T-helper 1 cell treated with Interleukin-12 subunit alpha and Interleukin-12 subunit beta and Interleukin-4 antibody, amounts not matched to agents 30 μg/mL and 1 μg/mL, for 36 hours (primary cell): ENCODE measurements at regions not wholly inside any gene's neighbourhood (a gene's known extent, or its start where the extent isn't known, plus 50 kb on each side); places are given as distances from the start of the nearest gene placed in this dataset.

Experiments used
- H3K27ac Mint-ChIP-seq: one replicate; pipeline ENCODE4 v1.8.0; 2021; ENCODE audit warnings: mild to moderate bottlenecking, mixed read lengths
- H3K27me3 Mint-ChIP-seq: one replicate; pipeline ENCODE4 v1.8.0; 2021; ENCODE audit warnings: low read depth, mixed read lengths
- H3K36me3 Mint-ChIP-seq: one replicate; pipeline ENCODE4 v1.8.0; 2021; ENCODE audit warnings: low read depth, mixed read lengths
- H3K4me1 Mint-ChIP-seq: one replicate; pipeline ENCODE4 v1.8.0; 2021; ENCODE audit warnings: low read depth, mixed read lengths
- H3K4me3 Mint-ChIP-seq: one replicate; pipeline ENCODE4 v1.8.0; 2021; ENCODE audit warnings: mild to moderate bottlenecking, moderate library complexity, mixed read lengths
- H3K9me3 Mint-ChIP-seq: one replicate; pipeline ENCODE4 v1.8.0; 2021; ENCODE audit warnings: mixed read lengths

DNA sequence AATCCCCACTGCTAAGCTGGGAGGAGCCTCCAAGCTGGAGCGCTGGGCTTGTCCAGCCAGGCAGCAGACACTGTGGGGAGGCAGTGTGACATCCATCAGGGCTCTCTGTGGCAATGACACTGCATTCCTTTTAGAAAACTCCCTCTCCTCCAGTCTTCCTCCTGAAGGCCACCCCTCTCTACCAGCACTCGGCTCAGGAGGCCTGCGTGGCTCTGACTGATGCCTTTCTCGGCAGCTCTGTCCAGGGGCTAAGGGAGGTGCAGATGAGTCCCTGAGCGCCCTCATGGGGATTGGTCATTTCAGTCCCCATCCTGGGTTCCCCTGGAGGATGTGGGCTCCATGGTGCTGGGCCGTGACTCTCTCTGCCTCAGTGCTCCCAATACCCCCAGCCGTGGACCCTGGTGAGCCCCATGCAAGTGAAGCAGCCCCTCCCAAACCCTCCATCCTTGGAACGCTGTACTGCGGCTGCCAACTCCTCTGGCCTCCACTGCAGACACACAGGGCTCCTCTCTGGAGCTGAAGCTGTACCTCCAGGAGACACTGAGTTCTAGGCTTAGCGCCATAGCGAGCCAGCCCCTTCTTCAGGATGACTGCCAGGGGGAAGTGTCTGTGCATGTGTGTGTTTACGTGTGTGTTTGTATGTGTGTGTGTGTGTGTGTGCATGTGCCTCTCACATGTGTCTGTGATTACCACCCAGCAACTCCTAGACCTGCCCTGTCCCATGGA is 209.6 kb downstream of the ERMARD start:
- H3K36me3 Mint-ChIP-seq: no peaks in the 10 kb centered on the region
- no peak overlapping the region for H3K4me3 Mint-ChIP-seq

DNA sequence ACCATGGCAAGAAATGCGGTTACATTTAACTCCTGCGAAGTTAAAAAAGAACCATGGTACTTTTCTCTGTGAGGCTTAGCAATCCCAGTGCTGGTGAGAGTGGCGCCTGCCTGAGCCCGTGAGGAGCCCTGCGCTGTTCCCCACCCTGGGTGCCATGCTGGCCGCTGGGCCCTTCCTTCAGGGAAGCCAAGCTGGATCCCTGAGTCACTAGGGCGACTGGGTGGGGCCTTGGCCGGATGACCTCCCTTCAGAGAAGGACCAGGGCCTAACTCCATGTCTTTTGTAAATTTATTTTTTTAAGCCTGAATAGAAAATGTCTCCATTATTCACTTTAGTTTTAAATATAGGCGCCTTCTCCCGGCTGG is 209.1 kb downstream of the ERMARD start:
- Mint-ChIP-seq H3K27ac (no peak overlapping the region), H3K27me3 (peaks cover 16% of the 10 kb centered on the region), H3K4me3 (no peak overlapping the region), H3K9me3 (no peaks in the 10 kb centered on the region), H3K36me3 (no peaks in the 10 kb centered on the region), H3K4me1 (peaks cover 2% of the 10 kb centered on the region)

More for the DNA sequence above, 209.6 kb downstream of the ERMARD start:
- peaks cover 16% of the 10 kb centered on the region for H3K27me3 Mint-ChIP-seq
- H3K9me3 Mint-ChIP-seq: no peaks in the 10 kb centered on the region
- H3K27ac Mint-ChIP-seq: no peak overlapping the region
- peaks cover 2% of the 10 kb centered on the region for H3K4me1 Mint-ChIP-seq

DNA sequence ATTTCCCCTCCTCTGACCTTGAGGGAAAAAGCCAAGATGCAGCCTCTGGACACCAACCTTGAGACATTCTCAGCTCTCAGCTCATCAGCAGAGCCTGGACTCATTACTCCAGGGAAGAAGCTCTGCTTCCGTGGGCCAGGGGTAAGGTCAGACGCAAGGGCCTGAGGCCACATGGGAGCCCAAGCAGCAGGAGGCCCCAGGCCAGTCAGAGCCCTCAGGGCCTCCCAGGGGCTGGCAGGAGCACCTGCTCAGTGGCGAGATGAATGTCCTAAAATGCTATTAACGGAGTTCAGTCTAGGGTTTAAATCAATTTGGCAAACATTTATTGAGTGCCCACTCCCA is 208.6 kb downstream of the ERMARD start:
- no peaks in the 10 kb centered on the region for H3K9me3 Mint-ChIP-seq

DNA sequence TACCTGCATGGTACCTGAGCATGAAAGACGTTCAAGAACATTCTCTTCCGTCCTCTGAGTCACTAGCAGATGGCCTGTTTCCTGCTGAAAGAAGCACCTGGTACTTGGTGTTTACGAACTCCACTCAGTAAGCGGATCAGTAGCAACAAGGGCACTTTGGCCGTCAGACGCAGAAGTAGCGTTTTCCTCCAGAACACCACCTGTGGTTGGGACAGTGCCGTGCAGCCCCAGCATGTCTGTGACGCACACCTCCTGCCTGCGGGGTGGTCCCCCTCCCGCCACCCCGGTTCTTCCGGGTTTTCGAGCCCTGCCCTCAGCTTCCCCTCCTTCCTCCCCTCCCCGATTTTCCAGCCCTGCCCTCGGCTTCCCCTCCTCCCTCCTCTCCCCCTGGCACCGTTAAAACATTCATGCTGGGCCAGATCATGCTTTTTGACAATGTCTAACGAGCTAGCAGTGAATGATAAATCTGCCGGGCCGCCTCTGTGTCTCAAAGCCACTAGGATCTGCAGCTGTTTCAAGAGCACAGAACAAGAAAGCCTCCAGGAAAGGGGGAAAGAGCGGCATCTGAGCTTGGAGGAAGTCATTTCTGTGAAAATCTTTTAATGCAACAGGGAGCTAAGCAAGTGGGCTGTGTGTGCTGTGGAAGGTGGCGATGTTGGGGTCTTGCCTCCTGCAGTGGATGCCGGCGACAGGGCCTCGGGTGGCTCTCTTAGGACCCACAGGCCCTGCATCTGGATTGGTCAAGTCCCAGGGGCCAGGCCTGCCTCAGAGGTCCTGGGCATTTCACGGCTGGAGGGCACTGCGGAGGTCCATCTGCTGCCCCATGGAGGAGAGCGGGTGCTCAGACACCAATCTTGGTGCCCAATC is 207.9 kb downstream of the ERMARD start:
- Mint-ChIP-seq H3K4me3 (no peak overlapping the region), H3K36me3 (no peaks in the 10 kb centered on the region), H3K4me1 (peaks cover 2% of the 10 kb centered on the region), H3K27ac (no peak overlapping the region), H3K9me3 (no peaks in the 10 kb centered on the region), H3K27me3 (peaks cover 16% of the 10 kb centered on the region)

More for the DNA sequence above, 208.6 kb downstream of the ERMARD start:
- H3K4me1 Mint-ChIP-seq: peaks cover 2% of the 10 kb centered on the region
- no peaks in the 10 kb centered on the region for H3K36me3 Mint-ChIP-seq
- peaks cover 16% of the 10 kb centered on the region for H3K27me3 Mint-ChIP-seq
- H3K4me3 Mint-ChIP-seq: no peak overlapping the region
- H3K27ac Mint-ChIP-seq: no peak overlapping the region

DNA sequence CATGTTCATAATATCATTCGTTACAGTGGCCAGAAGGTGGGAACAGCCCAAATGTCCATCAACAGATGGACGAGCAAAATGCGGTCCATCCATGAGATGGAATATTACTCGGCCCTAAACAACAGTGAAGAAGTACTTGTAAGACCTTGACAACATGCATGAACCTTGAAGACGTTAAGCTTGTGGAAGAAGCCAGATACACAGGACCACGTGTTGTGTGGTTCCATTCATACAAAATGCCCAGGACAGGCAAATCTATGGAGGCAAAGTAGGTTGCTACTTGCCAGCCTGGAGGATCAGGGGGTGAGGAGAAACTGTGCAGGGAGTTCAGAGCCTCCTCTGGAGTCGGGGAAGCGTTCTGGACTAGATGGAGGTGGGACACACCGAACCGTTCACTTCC is 207.1 kb downstream of the ERMARD start:
- Mint-ChIP-seq H3K4me1 (peaks cover 2% of the 10 kb centered on the region), H3K36me3 (no peaks in the 10 kb centered on the region), H3K9me3 (no peaks in the 10 kb centered on the region), H3K27me3 (peaks cover 16% of the 10 kb centered on the region), H3K27ac (no peak overlapping the region), H3K4me3 (no peak overlapping the region)

DNA sequence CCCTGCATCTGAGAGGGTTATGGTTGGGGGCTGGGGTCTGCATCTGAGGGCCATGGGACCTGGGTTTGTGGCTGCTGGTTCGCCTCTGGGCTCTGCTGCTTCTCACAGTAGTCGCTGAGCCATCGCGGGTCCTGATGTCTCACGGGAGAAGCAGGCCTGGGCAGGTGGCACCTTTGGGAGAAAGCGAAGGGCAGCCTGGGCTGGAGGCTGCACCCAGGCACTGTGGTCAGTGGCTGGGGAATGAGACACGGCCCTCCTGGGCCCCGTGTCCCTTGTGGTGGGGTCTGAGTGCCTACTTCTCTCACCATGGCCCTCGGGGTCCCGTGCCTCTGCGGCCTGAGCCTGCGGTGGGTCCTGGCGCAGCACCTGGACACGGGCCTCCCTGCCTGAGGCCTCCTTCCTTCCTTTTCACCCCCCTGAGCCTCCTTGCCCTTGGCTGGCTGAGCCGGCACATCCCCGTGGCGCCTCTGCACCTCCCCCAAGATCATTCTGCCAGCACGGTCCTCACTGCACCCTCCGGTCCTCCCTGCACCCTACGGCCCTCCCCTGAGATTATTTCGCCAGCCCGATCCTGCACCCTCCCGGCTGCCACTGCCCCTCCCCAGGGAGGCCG is 206.0 kb downstream of the ERMARD start:
- peaks cover 2% of the 10 kb centered on the region for H3K4me1 Mint-ChIP-seq
- H3K4me3 Mint-ChIP-seq: no peak overlapping the region
- H3K27ac Mint-ChIP-seq: no peak overlapping the region
- peaks cover 12% of the 10 kb centered on the region for H3K27me3 Mint-ChIP-seq
- no peaks in the 10 kb centered on the region for H3K36me3 Mint-ChIP-seq
- H3K9me3 Mint-ChIP-seq: no peaks in the 10 kb centered on the region

DNA sequence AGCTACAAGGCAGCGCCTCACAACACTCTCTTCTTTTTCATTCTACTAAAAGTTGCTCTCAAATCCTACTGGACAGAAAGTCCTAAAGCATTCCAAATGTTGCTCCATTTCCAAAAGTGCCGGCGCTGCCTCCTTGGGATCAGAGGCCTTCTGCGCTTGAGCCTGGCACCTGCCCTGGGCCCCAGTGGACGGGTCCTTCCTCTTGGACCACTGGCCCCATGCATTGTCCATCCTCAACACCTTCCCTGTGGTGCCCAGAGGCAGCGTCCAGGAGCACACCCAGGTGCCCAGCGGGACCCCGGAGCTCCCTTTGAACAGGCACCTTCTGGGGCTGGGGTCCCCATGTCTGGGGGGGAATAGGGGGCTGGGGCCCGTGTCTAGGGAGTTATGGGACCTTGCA is 205.2 kb downstream of the ERMARD start:
- Mint-ChIP-seq H3K36me3 (no peaks in the 10 kb centered on the region), H3K27ac (no peak overlapping the region), H3K27me3 (peaks cover 12% of the 10 kb centered on the region), H3K4me3 (no peak overlapping the region), H3K9me3 (no peaks in the 10 kb centered on the region), H3K4me1 (peaks cover 2% of the 10 kb centered on the region)

DNA sequence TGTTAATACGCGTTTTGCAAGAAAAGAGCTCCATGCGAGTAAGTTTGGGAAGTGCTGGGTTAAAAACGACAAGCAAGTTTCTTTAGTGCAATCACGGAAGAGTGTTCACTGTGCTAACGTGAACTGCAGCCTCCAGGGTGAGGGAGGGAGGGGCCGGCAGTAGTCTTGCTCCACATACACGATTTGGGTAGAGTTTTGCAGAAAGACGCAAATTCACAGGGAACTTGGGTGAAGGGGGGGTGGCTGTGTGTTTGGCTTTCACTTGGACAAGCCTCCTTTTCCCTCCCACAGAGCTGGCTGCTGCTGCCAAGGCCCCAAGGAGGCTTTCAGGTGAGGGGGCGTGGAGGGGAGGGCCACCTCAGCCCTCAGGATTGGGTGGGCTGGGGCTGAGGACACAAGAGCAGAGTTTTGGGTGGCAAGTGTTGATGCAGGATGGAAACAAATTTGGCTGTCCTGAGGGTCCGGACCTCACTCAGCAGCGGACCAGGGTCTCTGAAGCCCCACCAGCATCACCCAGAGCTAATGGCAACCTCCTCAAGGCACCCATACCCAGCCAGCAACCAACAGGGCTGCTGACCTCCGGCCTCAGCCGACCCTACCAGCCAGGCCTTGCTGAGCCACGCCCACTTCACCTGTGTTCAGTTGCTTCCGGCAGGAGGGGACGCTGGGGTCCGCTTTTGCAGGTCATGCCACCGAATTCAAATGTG is 204.5 kb downstream of the ERMARD start:
- H3K27me3 Mint-ChIP-seq: peaks cover 8% of the 10 kb centered on the region
- H3K4me1 Mint-ChIP-seq: peaks cover 2% of the 10 kb centered on the region
- no peaks in the 10 kb centered on the region for H3K9me3 Mint-ChIP-seq
- H3K36me3 Mint-ChIP-seq: no peaks in the 10 kb centered on the region
- no peak overlapping the region for H3K4me3 Mint-ChIP-seq
- H3K27ac Mint-ChIP-seq: no peak overlapping the region

DNA sequence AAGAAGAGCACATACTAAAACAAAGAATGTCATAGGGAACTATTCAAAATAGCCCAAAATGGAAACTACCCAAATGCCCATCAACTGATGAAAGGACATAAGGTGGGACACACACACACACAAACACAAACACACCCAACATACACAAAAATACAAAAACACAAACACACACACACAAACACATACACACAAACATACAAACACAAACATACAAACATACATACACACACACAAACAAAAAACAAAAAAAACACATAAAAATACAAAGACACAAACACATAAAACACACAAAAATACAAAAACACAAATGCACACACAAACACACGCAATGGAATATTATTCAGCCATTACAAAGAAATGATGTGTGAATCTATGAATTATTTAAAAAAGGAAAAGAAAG is 203.6 kb downstream of the ERMARD start:
- Mint-ChIP-seq H3K36me3 (no peaks in the 10 kb centered on the region), H3K4me1 (peaks cover 2% of the 10 kb centered on the region), H3K27me3 (peaks cover 8% of the 10 kb centered on the region), H3K4me3 (no peak overlapping the region), H3K9me3 (no peaks in the 10 kb centered on the region), H3K27ac (no peak overlapping the region)

DNA sequence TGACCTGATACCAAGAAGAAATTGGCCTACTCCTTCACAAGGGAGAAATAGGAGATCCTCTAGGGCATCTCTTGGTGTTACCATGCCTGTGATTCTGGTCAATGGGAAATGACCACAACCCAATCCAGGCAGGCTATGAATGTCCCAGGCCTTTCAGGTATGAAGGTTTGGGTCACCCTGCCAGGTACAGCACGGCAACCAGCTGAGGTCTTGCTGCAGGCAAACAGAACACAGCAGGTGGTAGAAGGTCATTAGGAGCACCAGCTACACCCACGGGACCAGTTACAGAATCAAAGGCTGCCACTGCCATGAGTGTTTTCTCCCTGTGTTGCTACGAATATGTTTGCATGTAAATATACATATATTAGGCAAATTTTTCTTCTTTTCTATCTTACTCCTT is 202.3 kb downstream of the ERMARD start:
- H3K36me3 Mint-ChIP-seq: no peaks in the 10 kb centered on the region
- H3K27ac Mint-ChIP-seq: no peak overlapping the region
- H3K9me3 Mint-ChIP-seq: no peaks in the 10 kb centered on the region
- peaks cover 7% of the 10 kb centered on the region for H3K27me3 Mint-ChIP-seq
- no peaks in the 10 kb centered on the region for H3K4me1 Mint-ChIP-seq
- no peak overlapping the region for H3K4me3 Mint-ChIP-seq

DNA sequence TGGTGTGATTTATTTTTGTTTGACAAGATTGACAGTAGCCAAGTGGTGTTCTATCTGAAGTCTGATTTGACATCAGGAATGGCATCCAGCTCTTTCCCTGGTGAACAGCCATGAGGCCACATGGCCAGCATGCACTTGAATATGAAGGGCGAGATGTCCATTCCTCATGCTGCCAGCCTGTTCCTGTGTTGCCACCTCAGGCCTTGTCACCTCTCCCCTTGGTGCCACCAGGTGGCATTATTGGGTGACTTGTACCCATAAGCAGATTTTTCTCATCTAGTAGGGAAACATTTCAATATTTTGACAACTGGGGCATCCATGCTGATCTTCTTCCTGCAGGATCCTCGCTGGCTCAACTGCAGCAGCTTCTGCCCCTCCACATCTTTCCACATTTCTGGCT is 199.1 kb downstream of the ERMARD start:
- Mint-ChIP-seq H3K36me3 (no peaks in the 10 kb centered on the region), H3K4me1 (no peaks in the 10 kb centered on the region), H3K4me3 (no peak overlapping the region), H3K9me3 (no peaks in the 10 kb centered on the region), H3K27ac (no peak overlapping the region), H3K27me3 (no peaks in the 10 kb centered on the region)

DNA sequence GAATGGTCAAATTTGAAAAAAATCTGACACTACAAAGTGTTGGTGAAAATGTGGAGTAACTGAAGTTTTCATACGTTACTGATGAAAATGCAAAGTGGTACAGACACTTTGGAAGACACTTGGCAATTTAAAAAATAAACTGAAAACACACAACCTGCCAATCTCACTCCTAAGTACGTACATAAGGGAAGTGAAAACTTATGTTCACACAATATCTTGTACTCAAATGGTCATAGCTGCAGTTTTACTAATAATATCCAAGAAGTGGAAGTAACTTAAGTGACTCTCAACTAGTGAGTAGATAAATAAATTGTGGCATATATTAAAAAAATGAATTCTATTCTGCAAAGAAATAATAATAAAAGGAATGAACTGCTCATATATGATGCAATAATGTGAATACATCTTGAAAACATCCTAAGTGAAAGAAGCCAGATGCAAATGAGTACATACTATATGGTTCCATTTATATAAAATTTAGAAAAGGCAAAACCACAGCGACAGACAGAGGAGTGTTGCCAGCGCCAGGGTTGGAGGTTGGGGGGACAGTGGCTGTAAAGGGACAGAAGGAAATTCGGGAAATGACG is 198.2 kb downstream of the ERMARD start:
- Mint-ChIP-seq H3K4me1 (no peaks in the 10 kb centered on the region), H3K27me3 (peaks cover 5% of the 10 kb centered on the region), H3K36me3 (no peaks in the 10 kb centered on the region), H3K9me3 (no peaks in the 10 kb centered on the region), H3K27ac (no peak overlapping the region), H3K4me3 (no peak overlapping the region)

DNA sequence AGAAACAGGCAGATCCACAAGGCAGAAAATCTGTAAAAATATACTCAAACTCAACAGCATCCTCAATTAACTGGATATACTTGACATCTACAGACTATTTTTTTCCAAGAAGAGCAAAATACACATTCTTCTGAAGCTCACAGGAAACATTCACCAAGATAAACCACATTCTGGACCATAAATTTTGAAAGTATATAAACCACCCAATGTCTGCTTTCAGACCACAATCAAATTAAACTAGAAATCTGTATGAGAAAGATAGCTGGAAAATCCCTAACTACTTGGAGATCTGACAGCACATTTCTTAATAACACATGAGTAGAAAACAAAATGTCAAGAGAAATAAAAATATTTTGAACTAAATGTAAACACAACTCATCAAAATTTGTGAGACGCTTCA is 195.5 kb downstream of the ERMARD start:
- no peaks in the 10 kb centered on the region for H3K4me1 Mint-ChIP-seq
- H3K27me3 Mint-ChIP-seq: peaks cover 22% of the 10 kb centered on the region
- no peak overlapping the region for H3K27ac Mint-ChIP-seq
- H3K4me3 Mint-ChIP-seq: no peak overlapping the region
- H3K36me3 Mint-ChIP-seq: no peaks in the 10 kb centered on the region
- peaks cover 3% of the 10 kb centered on the region for H3K9me3 Mint-ChIP-seq

DNA sequence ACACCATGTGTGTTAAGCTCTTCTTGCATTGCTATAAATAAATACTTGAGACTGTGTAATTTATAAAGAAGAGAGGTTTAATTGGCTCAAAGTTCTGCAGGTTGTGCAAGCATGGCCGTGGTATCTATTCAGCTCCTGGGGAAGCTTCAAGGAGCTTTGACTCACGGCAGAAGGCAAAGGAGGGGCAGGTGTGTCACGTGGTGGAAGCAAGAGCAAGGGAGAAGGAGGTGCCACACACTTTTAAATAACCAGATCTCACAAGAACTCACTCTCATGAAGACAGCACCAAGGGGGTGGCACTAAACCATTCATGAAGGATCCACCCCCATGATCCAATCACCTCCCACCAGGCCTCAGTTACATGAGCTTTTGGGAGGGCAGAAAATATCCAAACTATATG is 193.7 kb downstream of the ERMARD start:
- no peak overlapping the region for H3K27ac Mint-ChIP-seq
- H3K36me3 Mint-ChIP-seq: no peaks in the 10 kb centered on the region
- H3K9me3 Mint-ChIP-seq: peaks cover 3% of the 10 kb centered on the region
- H3K4me3 Mint-ChIP-seq: no peak overlapping the region
- peaks cover 22% of the 10 kb centered on the region for H3K27me3 Mint-ChIP-seq
- no peaks in the 10 kb centered on the region for H3K4me1 Mint-ChIP-seq
